Neural cell (in vitro differentiated cells): ENCODE measurements at regions not wholly inside any gene's neighbourhood (a gene's known extent, or its start where the extent isn't known, plus 50 kb on each side); places are given as distances from the start of the nearest gene placed in this dataset.
A peak's percentile ranks its signal among the peaks of the same experiment; 100 is the strongest.

Experiments used
- H2AFZ ChIP-seq: fragments of 200-600, 300-800 bp; sonication (generic), shearing (Covaris generic); 2 replicates; pipeline ENCODE4 v1.6.0; 2014; ENCODE audit warnings: low read depth, mild to moderate bottlenecking, antibody characterized with exemption, low read length, moderate library complexity
- H3F3A ChIP-seq: fragments of 200-600 bp; shearing (Covaris generic); 2 replicates; pipeline ENCODE4 v1.6.1; 2016; ENCODE audit warnings: mild to moderate bottlenecking, moderate library complexity, mixed read lengths, antibody characterized with exemption, low read length; ENCODE audit not compliant: insufficient read depth, poor library complexity, severe bottlenecking
- H3K27ac ChIP-seq: fragments of 200-600, 300-800 bp; sonication (generic), shearing (Covaris generic); 2 replicates; pipeline ENCODE4 v1.5.1; 2014; ENCODE audit warnings: mild to moderate bottlenecking, low read length, moderate library complexity
- H3K27me3 ChIP-seq: fragments of 300-800, 200-600 bp; sonication (generic), shearing (Covaris generic); 2 replicates; pipeline ENCODE4 v1.6.0; 2014; ENCODE audit warnings: mild to moderate bottlenecking, low read depth, low read length, moderate library complexity; ENCODE audit not compliant: insufficient read depth
- H3K36me3 ChIP-seq: fragments of 300-800, 200-600 bp; sonication (generic), shearing (Covaris generic); 2 replicates; pipeline ENCODE4 v1.5.1; 2014; ENCODE audit warnings: mild to moderate bottlenecking, antibody characterized with exemption, low read length, moderate library complexity; ENCODE audit not compliant: insufficient read depth
- H3K4me2 ChIP-seq: fragments of 300-800, 200-600 bp; sonication (generic), shearing (Covaris generic); 2 replicates; pipeline ENCODE4 v1.6.0; 2014; ENCODE audit warnings: mild to moderate bottlenecking, low read length
- H3K4me3 ChIP-seq: fragments of 300-800, 200-600 bp; sonication (generic), shearing (Covaris generic); 2 replicates; pipeline ENCODE4 v1.5.1; 2014; ENCODE audit warnings: mild to moderate bottlenecking, low read length, moderate library complexity
- H3K79me2 ChIP-seq: fragments of 200-600 bp; shearing (Covaris generic); replicated peaks from 2 replicates; pipeline ENCODE4 v1.6.0; 2014; ENCODE audit warnings: mild to moderate bottlenecking, low read length, moderate library complexity; ENCODE audit not compliant: insufficient read depth
- H3K9ac ChIP-seq: fragments of 300-800, 200-600 bp; sonication (generic), shearing (Covaris generic); 2 replicates; pipeline ENCODE4 v1.6.1; 2016; ENCODE audit warnings: mild to moderate bottlenecking, low read length, mixed read lengths
- H3K9me2 ChIP-seq: fragments of 200-600 bp; shearing (Covaris generic); 2 replicates; pipeline ENCODE4 v1.6.1; 2016; ENCODE audit warnings: mild to moderate bottlenecking, low read length, mixed read lengths; ENCODE audit not compliant: insufficient read depth
- H3K9me3 ChIP-seq: fragments of 200-600, 300-800 bp; sonication (generic), shearing (Covaris generic); 2 replicates; pipeline ENCODE4 v1.6.1; 2016; ENCODE audit warnings: mild to moderate bottlenecking, mixed run types, low read length, moderate library complexity, mixed read lengths
- H4K20me1 ChIP-seq: fragments of 200-600 bp; shearing (Covaris generic); 2 replicates; pipeline ENCODE4 v1.6.1; 2016; ENCODE audit warnings: mild to moderate bottlenecking, mixed run types; ENCODE audit not compliant: insufficient read depth
- CTCF ChIP-seq: fragments of 450-650 bp; IDR thresholded peaks from 2 replicates; pipeline ENCODE4 v1.5.1; 2014; ENCODE audit warnings: antibody characterized with exemption, mild to moderate bottlenecking, moderate library complexity; ENCODE audit not compliant: poor library complexity, severe bottlenecking
- EP300 ChIP-seq: fragments of 450-650 bp; conservative IDR thresholded peaks from 2 replicates; pipeline ENCODE4 v1.6.1; 2014; ENCODE audit warnings: antibody characterized with exemption, mild to moderate bottlenecking, moderate library complexity; ENCODE audit not compliant: poor library complexity, severe bottlenecking
- EZH2 ChIP-seq: fragments of 200-600, 300-800 bp; shearing (Covaris generic), sonication (generic); IDR thresholded peaks from 2 replicates; pipeline ENCODE4 v1.6.1; 2014; ENCODE audit warnings: antibody characterized with exemption, low read length, borderline replicate concordance, mild to moderate bottlenecking; ENCODE audit not compliant: insufficient read depth, poor library complexity, severe bottlenecking
- MXI1 ChIP-seq: fragments of 450-650 bp; conservative IDR thresholded peaks from 2 replicates; pipeline ENCODE4 v1.6.1; 2014; ENCODE audit warnings: antibody characterized with exemption, mild to moderate bottlenecking; ENCODE audit not compliant: poor library complexity, severe bottlenecking
- POLR2AphosphoS5 ChIP-seq: IDR thresholded peaks from 2 replicates; pipeline ENCODE4 v1.6.1; 2012
- RAD21 ChIP-seq: fragments of 450-650 bp; conservative IDR thresholded peaks from 2 replicates; pipeline ENCODE4 v1.6.1; 2014; ENCODE audit warnings: antibody characterized with exemption, mild to moderate bottlenecking, moderate library complexity
- REST ChIP-seq: IDR thresholded peaks from 2 replicates; pipeline ENCODE4 v1.6.1; 2012; ENCODE audit warnings: borderline replicate concordance
- SMC3 ChIP-seq: fragments of 450-650 bp; conservative IDR thresholded peaks from 2 replicates; pipeline ENCODE4 v1.6.1; 2014; ENCODE audit warnings: antibody characterized with exemption, mild to moderate bottlenecking, moderate library complexity; ENCODE audit not compliant: poor library complexity
- TAF1 ChIP-seq: IDR thresholded peaks from 2 replicates; pipeline ENCODE4 v1.6.1; 2012; ENCODE audit warnings: low read depth

GRCh38 chr9:31699836-31700235, 684.6 kb upstream of the ACO1 start:
- H2AFZ ChIP-seq: no peak overlapping the region
- H3K4me3 ChIP-seq: peak overlapping the region; percentile 30
- no peaks in the 10 kb centered on the region for H3K9me2 ChIP-seq
- peaks cover 11% of the 10 kb centered on the region for H3F3A ChIP-seq
- peak overlapping the region; percentile 35 for H3K9ac ChIP-seq
- H3K27ac ChIP-seq: peak overlapping the region; percentile 87
- H3K27me3 ChIP-seq: no peaks in the 10 kb centered on the region
- no peak overlapping the region for H3K4me2 ChIP-seq
- H3K79me2 ChIP-seq: no peaks in the 10 kb centered on the region
- no peaks in the 10 kb centered on the region for H3K9me3 ChIP-seq
- no peaks in the 10 kb centered on the region for H3K36me3 ChIP-seq
- no peaks in the 10 kb centered on the region for H4K20me1 ChIP-seq
- TF ChIP-seq CTCF: no peak
- no peak for TF ChIP-seq SMC3
- TF ChIP-seq MXI1: no peak
- TF ChIP-seq RAD21: no peak
- TF ChIP-seq TAF1: no peak
- no peak for TF ChIP-seq EP300
- TF ChIP-seq EZH2: no peak
- TF ChIP-seq POLR2AphosphoS5: no peak
- no peak for TF ChIP-seq REST

GRCh38 chr9:31700252-31701045, 684.0 kb upstream of the ACO1 start:
- Histone ChIP-seq H3F3A (peaks cover 11% of the 10 kb centered on the region), H3K36me3 (no peaks in the 10 kb centered on the region), H3K27ac (peak overlapping the region; percentile 87), H3K79me2 (no peaks in the 10 kb centered on the region), H3K4me3 (peak overlapping the region; percentile 30), H3K9me2 (no peaks in the 10 kb centered on the region), H3K4me2 (no peak overlapping the region), H3K9me3 (no peaks in the 10 kb centered on the region), H4K20me1 (no peaks in the 10 kb centered on the region), H3K27me3 (no peaks in the 10 kb centered on the region), H3K9ac (peak overlapping the region; percentile 35), H2AFZ (no peak overlapping the region)
- TF ChIP-seq REST (peak; percentile 79), MXI1 (no peak), TAF1 (no peak), EP300 (peak; percentile 98), CTCF (no peak), POLR2AphosphoS5 (peak; percentile 87), RAD21 (peak; percentile 48), SMC3 (peak; percentile 40), EZH2 (no peak)
